ENCODE measurements at regions not wholly inside any gene's neighbourhood (a gene's known extent, or its start where the extent isn't known, plus 50 kb on each side); places are given as distances from the start of the nearest gene placed in this dataset.
"Not testable (repeated sequence)": the region's sequence is repeated elsewhere in the genome, so short reads cannot be mapped to it uniquely, and the experiment has no call there.

DNA sequence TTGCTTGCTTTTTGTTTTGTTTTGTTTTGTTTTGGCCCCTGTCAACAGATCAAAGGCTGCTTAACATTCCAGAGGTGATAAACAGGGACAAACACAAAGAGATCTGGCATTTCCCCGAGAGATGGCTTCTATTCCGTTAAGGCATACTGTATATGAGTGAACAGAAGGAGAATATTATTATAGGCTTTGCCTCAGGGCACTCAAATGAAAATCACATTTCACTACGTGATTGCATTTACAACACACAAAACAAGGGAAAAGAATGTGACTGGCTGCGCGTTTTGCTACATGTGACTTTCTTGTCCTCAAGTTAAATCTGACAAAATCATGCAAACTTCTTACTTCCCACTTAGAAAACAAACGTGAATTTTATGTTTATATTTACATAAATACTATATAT, 1037.9 kb upstream of the DDX18 start:
- no peak for DNase-seq

- DNase-seq: no peak
Measured at GRCh38 chr2:116787848-116788247, 1026.6 kb upstream of the DDX18 start.

GRCh38 chr2:116802671-116803070, 1011.8 kb upstream of the DDX18 start:
- no peak for DNase-seq

DNA sequence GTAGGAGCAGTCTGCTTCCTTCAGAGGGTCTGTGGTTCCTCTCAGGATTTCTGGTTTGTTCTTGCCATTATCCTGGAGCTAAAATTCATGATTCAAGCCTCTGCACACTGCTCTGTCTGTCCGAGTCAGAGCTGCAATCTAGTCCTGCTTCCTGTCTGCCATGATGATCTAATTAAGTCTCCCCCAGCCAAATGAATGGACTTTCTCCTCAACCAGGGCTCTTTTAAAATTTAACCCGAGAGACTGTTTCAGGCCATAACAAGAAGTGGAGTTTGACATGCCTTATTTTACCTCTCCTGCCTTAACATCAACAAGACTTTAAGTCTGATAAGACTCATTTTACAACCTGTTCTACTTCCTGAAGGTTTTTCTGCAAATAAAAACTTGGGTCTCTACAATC, 1009.6 kb upstream of the DDX18 start:
- no peak for DNase-seq

GRCh38 chr2:116806505-116806904, 1008.0 kb upstream of the DDX18 start:
- not testable (repeated sequence) for DNase-seq

- DNase-seq: no peak
Measured at GRCh38 chr2:116809109-116809508, 1005.4 kb upstream of the DDX18 start.

DNA sequence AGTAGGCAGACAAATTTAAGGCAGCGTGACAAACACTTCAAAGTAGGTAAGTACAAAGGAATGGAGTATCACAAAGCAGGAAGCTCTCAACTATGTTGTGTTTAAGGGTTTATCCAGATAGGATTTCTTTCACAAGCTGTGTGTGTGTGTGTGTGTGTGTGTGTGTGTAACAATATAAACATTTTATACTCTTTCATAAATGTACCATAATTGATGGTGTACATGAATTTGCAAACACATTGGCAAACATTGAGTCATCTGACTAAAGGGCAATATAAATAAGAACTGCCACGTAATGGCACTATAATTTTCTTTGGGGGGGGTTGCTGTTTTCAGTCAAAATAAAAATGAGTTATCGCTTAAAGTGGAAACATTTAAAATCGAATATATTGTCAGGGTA, 1004.4 kb upstream of the DDX18 start:
- DNase-seq: no peak

GRCh38 chr2:116810645-116811044, 1003.8 kb upstream of the DDX18 start:
- no peak for DNase-seq

GRCh38 chr2:116819355-116819754, 995.1 kb upstream of the DDX18 start:
- no peak for DNase-seq

- no peak for DNase-seq
Measured at GRCh38 chr2:116820986-116821385, 993.5 kb upstream of the DDX18 start.

DNA sequence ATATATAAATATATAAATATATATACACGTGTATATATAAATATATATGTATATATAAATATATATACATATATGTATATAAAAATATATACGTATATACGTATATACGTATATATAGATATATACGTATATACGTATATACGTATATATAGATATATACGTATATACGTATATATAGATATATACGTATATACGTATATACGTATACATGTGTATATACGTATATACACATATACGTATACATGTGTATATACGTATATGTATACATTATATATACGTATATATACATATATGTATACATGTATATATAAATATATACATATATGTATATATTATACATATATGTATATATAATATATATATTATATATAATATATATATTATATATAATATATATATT, 984.9 kb upstream of the DDX18 start:
- not testable (repeated sequence) for DNase-seq

DNA sequence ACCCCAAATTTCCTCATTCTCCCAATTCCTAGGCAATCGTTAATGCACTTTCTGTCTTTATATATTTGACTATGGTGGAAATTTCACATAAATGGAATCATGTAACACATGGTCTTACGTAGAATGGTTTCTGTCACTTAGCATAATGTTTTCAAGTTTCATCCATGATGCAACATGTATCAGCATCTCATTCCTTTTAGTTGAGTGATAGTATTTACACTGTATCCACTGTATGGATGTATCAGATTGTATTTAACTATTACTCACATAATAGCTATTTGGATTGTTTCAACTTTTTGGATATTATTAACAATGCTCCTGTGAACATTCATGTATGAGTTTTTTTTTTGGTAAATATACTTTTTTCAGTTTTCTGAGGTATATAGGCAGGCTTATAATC, 982.3 kb upstream of the DDX18 start:
- no peak for DNase-seq

DNA sequence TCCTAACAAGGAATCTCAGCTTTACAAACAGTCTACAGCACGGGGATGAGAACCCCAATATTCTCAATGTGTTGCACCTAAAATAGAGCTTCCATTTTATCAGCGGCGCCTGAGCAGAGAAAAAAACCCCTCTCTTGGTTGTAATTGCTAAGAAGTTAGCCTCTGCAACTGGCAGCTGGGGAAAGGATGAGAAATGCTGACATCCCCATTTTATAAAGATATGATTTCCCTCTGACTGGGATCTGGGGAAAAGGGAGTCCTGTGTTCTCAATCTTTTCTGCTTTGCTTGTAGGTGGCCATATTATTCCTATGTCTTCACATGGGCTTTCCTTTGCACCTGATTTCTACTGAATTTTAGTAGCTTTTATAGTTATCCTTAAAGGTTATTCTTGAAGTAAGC, 981.4 kb upstream of the DDX18 start:
- DNase-seq: no peak

DNA sequence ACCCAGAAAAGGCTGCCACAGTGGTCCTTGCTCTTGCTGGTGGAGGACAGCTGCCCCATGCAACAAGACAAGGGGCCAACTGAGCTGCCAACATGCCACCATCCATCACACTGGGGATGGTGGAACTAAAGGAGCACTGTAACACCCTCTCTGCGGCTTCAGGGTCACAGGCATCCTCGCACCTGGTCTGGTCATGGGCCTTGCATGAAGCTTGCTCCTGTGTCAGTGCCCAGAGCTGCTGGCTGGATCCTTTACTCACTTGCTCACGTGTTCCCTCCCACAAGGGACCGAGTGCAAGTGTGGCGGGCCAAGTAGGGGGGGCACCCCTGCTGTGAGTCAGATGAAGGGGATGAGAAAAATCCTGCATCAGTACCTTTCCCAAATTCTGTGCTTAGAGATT, 972.3 kb upstream of the DDX18 start:
- no peak for DNase-seq

GRCh38 chr2:116859708-116860107, 954.8 kb upstream of the DDX18 start:
- DNase-seq: no peak

GRCh38 chr2:116874021-116874420, 940.5 kb upstream of the DDX18 start:
- DNase-seq: no peak

GRCh38 chr2:116877274-116877673, 937.2 kb upstream of the DDX18 start:
- no peak for DNase-seq

GRCh38 chr2:116877944-116878343, 936.5 kb upstream of the DDX18 start:
- DNase-seq: no peak

GRCh38 chr2:116879650-116880160, 934.8 kb upstream of the DDX18 start:
- DNase-seq: no peak

- DNase-seq: no peak
Measured at GRCh38 chr2:116891191-116891590, 923.3 kb upstream of the DDX18 start.

GRCh38 chr2:116911540-116911939, 903.0 kb upstream of the DDX18 start:
- no peak for DNase-seq

DNA sequence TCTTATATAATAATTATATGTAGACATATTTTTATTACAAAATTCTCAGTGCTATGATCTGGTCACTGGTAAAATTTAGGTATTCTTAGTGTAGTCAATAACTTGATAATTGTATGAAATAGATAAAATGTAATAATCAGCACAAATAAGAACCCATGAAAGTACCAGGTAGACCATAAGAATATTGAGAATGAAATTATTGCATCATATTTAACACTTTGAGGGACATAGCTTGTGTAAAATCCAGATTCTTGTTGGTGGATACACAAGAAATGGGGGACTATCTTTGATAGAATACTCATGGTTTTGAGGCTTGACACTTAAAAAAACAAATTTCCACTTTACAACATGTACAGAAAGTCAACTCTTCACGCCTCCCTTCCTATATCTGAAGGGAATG, 898.8 kb upstream of the DDX18 start:
- no peak for DNase-seq

DNA sequence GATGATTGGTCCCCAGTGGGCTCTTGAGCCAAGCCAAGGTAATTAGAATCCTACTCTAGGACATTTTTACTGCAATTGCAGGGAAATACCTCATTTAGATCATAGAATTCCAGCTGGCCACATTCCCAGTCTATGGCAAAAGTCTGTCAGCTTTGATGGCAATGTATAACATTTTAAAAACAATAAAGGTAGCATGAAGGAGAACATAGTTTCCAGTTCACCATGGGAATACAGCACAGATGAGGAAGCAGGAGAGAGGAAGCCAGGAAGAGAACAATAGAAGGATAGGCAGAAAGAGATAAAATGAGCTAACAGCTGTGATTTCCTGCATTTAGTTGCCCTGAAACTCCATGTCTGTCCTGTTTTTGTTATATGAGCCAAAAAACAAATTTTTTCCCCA, 897.3 kb upstream of the DDX18 start:
- no peak for DNase-seq

DNA sequence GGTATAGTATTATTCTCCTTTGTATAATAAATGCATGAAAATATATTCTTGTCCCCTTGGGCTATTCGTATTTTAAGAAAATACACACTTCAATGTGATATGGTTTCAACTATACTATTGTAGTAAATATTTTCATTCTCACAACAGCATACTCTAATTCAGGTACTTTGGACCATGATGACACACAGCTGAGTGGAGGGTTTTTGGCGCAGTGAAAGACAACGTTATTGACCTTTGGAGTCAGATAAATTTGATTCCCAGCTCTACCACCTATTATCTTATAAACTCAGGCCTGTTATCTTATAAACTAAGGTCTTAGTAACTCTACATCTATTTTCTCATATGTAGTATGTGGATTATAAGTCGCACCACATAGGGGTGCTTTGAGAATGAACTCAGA, 895.9 kb upstream of the DDX18 start:
- DNase-seq: no peak

DNA sequence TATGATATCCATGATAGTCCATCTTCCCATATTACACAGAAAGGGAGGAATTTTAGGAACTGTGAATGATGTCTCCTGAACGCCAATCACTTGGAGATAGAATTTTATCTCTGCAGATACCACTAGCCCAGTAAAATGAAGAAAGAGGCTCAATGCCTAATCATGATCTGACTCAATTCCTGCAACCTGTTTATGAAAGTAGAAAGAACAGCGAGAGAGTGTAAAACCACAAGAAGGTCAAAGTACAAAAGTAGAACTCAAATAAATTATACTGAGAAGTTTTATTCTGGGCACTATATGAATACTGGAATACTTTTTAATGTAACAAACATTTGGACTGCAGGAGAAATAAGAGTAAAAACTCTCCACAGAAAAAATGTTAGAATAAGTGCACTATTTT, 892.1 kb upstream of the DDX18 start:
- no peak for DNase-seq

DNA sequence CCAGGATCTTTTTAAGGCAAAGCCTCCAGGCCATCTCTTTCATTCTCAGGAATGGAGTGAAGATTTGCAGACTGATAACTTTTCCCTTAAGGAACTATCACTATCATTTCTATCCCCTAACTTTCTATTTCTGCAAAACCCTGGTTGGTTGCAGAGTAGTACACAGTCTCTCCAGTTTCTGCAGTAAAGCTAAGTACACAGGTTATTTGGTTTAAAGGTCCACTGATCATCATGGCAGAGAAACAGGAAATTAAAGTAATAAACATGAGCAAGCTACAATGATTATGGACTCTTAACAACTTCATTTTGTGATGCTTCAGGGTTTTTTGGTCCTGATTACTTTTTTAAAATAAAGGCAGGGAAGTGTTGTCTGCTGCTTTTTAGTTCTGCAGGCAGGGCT, 890.0 kb upstream of the DDX18 start:
- DNase-seq: no peak

Measured in T1000 (cell line).